Testis (tissue), 2 donors: ENCODE measurements at regions not wholly inside any gene's neighbourhood (a gene's known extent, or its start where the extent isn't known, plus 50 kb on each side); places are given as distances from the start of the nearest gene placed in this dataset.

Experiments used
- CTCF ChIP-seq, 3 experiments: fragments of 450-650 bp in 2 of 3; fragments of 200-600 bp in 1 of 3; sonication (generic) in 1 of 3; IDR thresholded peaks; one replicate each; pipeline ENCODE4 v1.5.1; 2016 to 2019; ENCODE audit warnings: antibody characterized with exemption in 3 of 3, mild to moderate bottlenecking in 2 of 3, moderate library complexity in 1 of 3
- POLR2A ChIP-seq: fragments of 450-650 bp; IDR thresholded peaks from one replicate; pipeline ENCODE4 v1.6.1; 2017; ENCODE audit warnings: antibody characterized with exemption, mild to moderate bottlenecking, moderate library complexity

- TF ChIP-seq CTCF (IDR thresholded peaks at IDR 0.05), result no peak
- no peak for TF ChIP-seq POLR2A
Observed at GRCh38 chr7:21103426-21104123, 316.9 kb upstream of the SP8 start.
